ENCODE measurements at regions not wholly inside any gene's neighbourhood (a gene's known extent, or its start where the extent isn't known, plus 50 kb on each side); places are given as distances from the start of the nearest gene placed in this dataset.

- Mint-ChIP-seq H3K9me3 (peaks cover 11 to 17% of the 10 kb centered on the region in 2 donors), H3K36me3 (no peaks in the 10 kb centered on the region), H3K27ac (no peak overlapping the region)
- no peak for ATAC-seq
- DNase-seq (ENCODE audit: low spot score in 2 of 2): no peak
Measured at GRCh38 chr20:22921595-22922421, 113.3 kb upstream of the SSTR4 start.

GRCh38 chr20:22922987-22923386 lies 112.1 kb upstream of the SSTR4 start:
- no peak for DNase-seq (ENCODE audit: low spot score in 2 of 2)

GRCh38 chr20:22924046-22924737 lies 110.9 kb upstream of the SSTR4 start:
- H3K36me3 Mint-ChIP-seq: no peaks in the 10 kb centered on the region
- no peak overlapping the region for H3K27ac Mint-ChIP-seq
- peaks cover 5 to 12% of the 10 kb centered on the region in 2 donors for H3K9me3 Mint-ChIP-seq
- no peak for DNase-seq (ENCODE audit: low spot score in 2 of 2)
- ATAC-seq: no peak

More at GRCh38 chr20:22922987-22923386, 112.1 kb upstream of the SSTR4 start:
- no peak for ATAC-seq
- Mint-ChIP-seq H3K36me3 (no peaks in the 10 kb centered on the region), H3K9me3 (peaks cover 5 to 17% of the 10 kb centered on the region in 2 donors), H3K27ac (no peak overlapping the region)

DNA sequence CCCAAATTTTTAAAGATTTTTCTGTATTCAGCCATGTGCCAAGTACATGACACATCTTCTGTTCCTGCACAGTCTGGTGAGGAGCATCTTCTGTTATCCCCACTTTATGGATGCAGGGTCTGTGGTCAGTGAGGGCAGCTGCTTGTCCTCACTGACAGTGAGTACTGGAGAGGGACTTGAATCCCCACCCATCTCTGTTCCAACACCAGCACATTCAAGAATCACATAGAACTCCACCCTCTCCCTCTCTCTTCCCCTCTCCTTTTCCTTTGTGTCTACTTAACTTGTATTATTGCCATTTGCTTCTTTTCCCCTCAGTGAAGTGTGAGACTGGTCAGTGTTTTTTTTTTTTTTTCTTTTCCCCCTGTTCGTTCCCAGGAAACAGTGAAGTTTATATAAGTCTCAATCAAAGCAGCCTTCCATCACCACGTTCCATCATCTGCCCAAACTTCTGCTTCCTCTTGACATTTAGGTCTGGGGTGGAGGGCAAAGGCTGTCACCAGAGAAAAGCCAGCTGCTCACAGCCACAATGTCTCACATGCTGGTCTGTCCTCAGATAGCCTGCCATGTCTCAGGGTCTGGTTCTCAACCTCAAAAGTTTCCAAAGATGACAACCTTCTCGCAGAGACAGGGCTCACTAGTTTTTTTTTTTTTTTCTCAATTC lies 110.0 kb upstream of the SSTR4 start:
- no peaks in the 10 kb centered on the region for H3K36me3 Mint-ChIP-seq
- no peak for DNase-seq (ENCODE audit: low spot score in 2 of 2)
- ATAC-seq: no peak
- no peak overlapping the region for H3K27ac Mint-ChIP-seq
- H3K9me3 Mint-ChIP-seq: peaks cover 5 to 7% of the 10 kb centered on the region in 2 donors

DNA sequence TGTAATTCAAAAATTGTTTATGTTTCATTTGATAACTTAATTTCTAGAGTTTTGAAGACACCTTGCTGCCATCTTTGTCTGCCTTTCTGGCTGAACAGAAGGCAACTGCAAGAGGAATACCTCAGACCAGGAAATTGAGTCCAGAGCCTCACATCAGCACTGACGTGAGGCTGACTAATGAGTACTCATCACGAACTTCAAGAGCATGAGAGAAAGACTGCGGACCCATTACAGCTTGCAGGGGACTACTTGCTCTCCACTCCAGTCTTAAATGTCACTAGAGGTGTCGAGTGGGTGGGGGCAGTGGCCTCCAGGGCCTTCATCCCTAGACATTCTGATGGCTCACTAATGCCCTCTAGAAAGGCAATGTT lies 109.5 kb upstream of the SSTR4 start:
- H3K27ac Mint-ChIP-seq: no peak overlapping the region
- H3K36me3 Mint-ChIP-seq: no peaks in the 10 kb centered on the region
- no peak for ATAC-seq
- no peak for DNase-seq (ENCODE audit: low spot score in 2 of 2)
- H3K9me3 Mint-ChIP-seq: peaks cover 5 to 7% of the 10 kb centered on the region in 2 donors

DNA sequence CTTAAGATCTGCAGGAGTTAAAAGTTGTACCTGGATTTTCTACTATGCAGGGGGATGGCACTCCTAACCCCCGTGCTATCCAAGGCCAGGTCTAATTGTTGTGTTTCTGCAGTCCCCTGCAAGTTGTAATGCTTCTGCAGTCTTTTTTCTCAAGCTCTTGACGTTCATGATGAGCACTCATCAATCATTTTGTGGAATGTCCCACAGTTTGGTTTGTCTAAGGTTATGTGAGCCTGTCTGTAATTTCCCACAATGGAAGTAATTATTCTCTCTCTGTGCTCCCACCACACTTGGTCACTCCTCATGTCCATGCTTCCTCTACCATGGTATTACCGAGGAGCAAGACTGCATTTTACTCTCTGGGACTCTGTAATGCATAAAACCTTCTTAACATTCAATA lies 107.6 kb upstream of the SSTR4 start:
- no peaks in the 10 kb centered on the region for H3K36me3 Mint-ChIP-seq
- H3K9me3 Mint-ChIP-seq: peaks cover 5 to 7% of the 10 kb centered on the region in 2 donors
- H3K27ac Mint-ChIP-seq: no peak overlapping the region
- ATAC-seq (no peak), DNase-seq (ENCODE audit: low spot score in 2 of 2) (no peak)

DNA sequence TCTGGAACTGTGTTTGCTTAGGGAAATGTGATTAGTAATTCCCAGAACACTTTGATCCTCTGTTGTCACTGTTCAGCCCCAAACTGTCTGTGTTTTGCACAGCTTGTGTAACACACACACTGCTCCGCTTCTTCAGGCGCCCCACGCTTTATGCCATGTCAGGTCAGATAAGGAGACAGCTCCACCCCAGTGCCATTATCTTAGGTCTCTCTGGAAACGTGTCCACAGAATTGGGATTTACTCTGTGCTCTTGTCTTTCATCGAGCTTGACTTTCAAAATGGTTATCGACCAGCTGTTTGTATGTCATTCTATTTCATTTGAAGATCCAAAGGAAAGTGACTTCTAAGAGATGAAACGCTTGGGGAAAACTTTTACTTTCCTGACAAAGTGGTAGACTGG lies 106.4 kb upstream of the SSTR4 start:
- peaks cover 5 to 7% of the 10 kb centered on the region in 2 donors for H3K9me3 Mint-ChIP-seq
- H3K36me3 Mint-ChIP-seq: no peaks in the 10 kb centered on the region
- DNase-seq (ENCODE audit: low spot score in 2 of 2): no peak
- H3K27ac Mint-ChIP-seq: no peak overlapping the region
- ATAC-seq: no peak

- Mint-ChIP-seq H3K9me3 (peaks cover 9 to 11% of the 10 kb centered on the region in 2 donors), H3K27ac (no peak overlapping the region), H3K36me3 (no peaks in the 10 kb centered on the region)
- ATAC-seq (no peak), DNase-seq (ENCODE audit: low spot score in 2 of 2) (no peak)
Measured at GRCh38 chr20:22929661-22930060, 105.5 kb upstream of the SSTR4 start.

- ATAC-seq (no peak), DNase-seq (ENCODE audit: low spot score in 2 of 2) (no peak)
- no peak overlapping the region for H3K27ac Mint-ChIP-seq
Measured at GRCh38 chr20:22931653-22932608, 103.2 kb upstream of the SSTR4 start.

GRCh38 chr20:22939181-22939580 lies 95.9 kb upstream of the SSTR4 start:
- no peak overlapping the region for H3K27ac Mint-ChIP-seq
- DNase-seq (ENCODE audit: low spot score in 2 of 2) (no peak), ATAC-seq (no peak)
- H3K36me3 Mint-ChIP-seq: no peaks in the 10 kb centered on the region
- H3K9me3 Mint-ChIP-seq: peaks cover 2 to 5% of the 10 kb centered on the region in 2 donors

More at GRCh38 chr20:22931653-22932608, 103.2 kb upstream of the SSTR4 start:
- no peaks in the 10 kb centered on the region for H3K36me3 Mint-ChIP-seq
- peaks cover 4% of the 10 kb centered on the region in 2 donors for H3K9me3 Mint-ChIP-seq

DNA sequence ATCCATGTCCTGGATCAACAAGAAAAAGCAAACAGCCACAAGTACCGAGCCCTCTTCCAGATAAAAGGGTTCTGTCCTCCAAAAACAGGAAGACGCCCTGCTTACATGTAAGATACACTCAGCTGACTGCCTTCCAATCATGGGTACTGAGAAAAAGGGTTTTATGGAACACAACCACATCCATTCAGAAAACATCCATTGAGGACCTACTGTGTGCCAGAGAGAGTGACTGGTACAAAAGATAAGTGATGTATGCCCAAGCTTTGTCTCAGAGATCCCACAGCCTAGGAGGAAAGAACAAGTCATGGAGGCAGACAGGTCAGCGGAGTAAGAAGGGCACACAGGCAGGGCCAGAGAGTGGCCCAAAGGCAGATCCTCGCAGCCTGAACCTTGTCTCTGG lies 94.8 kb upstream of the SSTR4 start:
- Mint-ChIP-seq H3K36me3 (no peaks in the 10 kb centered on the region), H3K9me3 (peaks cover 0 to 4% of the 10 kb centered on the region in 2 donors), H3K27ac (no peak overlapping the region)
- DNase-seq (ENCODE audit: low spot score in 2 of 2): no peak
- ATAC-seq: no peak

GRCh38 chr20:22941550-22941949 lies 93.6 kb upstream of the SSTR4 start:
- ATAC-seq: no peak
- Mint-ChIP-seq H3K9me3 (peaks cover 0 to 4% of the 10 kb centered on the region in 2 donors), H3K27ac (no peak overlapping the region), H3K36me3 (no peaks in the 10 kb centered on the region)
- no peak for DNase-seq (ENCODE audit: low spot score in 2 of 2)

GRCh38 chr20:22942742-22943141 lies 92.4 kb upstream of the SSTR4 start:
- H3K36me3 Mint-ChIP-seq: no peaks in the 10 kb centered on the region
- ATAC-seq (no peak), DNase-seq (ENCODE audit: low spot score in 2 of 2) (no peak)

GRCh38 chr20:22944062-22944461 lies 91.0 kb upstream of the SSTR4 start:
- H3K27ac Mint-ChIP-seq: no peak overlapping the region
- ATAC-seq: no peak
- no peaks in the 10 kb centered on the region for H3K36me3 Mint-ChIP-seq
- H3K9me3 Mint-ChIP-seq: peaks cover 0 to 4% of the 10 kb centered on the region in 2 donors
- no peak for DNase-seq (ENCODE audit: low spot score in 2 of 2)

More at GRCh38 chr20:22942742-22943141, 92.4 kb upstream of the SSTR4 start:
- peaks cover 0 to 4% of the 10 kb centered on the region in 2 donors for H3K9me3 Mint-ChIP-seq
- no peak overlapping the region for H3K27ac Mint-ChIP-seq

GRCh38 chr20:22944936-22945335 lies 90.2 kb upstream of the SSTR4 start:
- H3K27ac Mint-ChIP-seq: no peak overlapping the region
- no peak for ATAC-seq

GRCh38 chr20:22946596-22946995 lies 88.5 kb upstream of the SSTR4 start:
- Mint-ChIP-seq H3K27ac (no peak overlapping the region), H3K36me3 (no peaks in the 10 kb centered on the region), H3K9me3 (peaks cover 0 to 3% of the 10 kb centered on the region in 2 donors)
- ATAC-seq (no peak), DNase-seq (ENCODE audit: low spot score in 2 of 2) (no peak)

More at GRCh38 chr20:22944936-22945335, 90.2 kb upstream of the SSTR4 start:
- H3K9me3 Mint-ChIP-seq: peaks cover 0 to 4% of the 10 kb centered on the region in 2 donors
- DNase-seq (ENCODE audit: low spot score in 2 of 2): no peak
- H3K36me3 Mint-ChIP-seq: no peaks in the 10 kb centered on the region
